Stimulated activated CD8-positive, alpha-beta memory T cell treated with anti-CD3 and anti-CD28 coated beads, Interleukin-12 subunit alpha, Interleukin-12 subunit beta, amount 100 ng/mL, for 1 hour (primary cell): ENCODE measurements at regions not wholly inside any gene's neighbourhood (a gene's known extent, or its start where the extent isn't known, plus 50 kb on each side); places are given as distances from the start of the nearest gene placed in this dataset.
"Not testable (repeated sequence)": the region's sequence is repeated elsewhere in the genome, so short reads cannot be mapped to it uniquely, and the experiment has no call there.

ENCODE experiments used
- DNase-seq: peaks from one replicate; pipeline ENCODE4 v3.0.0-alpha.2; 2020; ENCODE audit warnings: low read depth

DNA sequence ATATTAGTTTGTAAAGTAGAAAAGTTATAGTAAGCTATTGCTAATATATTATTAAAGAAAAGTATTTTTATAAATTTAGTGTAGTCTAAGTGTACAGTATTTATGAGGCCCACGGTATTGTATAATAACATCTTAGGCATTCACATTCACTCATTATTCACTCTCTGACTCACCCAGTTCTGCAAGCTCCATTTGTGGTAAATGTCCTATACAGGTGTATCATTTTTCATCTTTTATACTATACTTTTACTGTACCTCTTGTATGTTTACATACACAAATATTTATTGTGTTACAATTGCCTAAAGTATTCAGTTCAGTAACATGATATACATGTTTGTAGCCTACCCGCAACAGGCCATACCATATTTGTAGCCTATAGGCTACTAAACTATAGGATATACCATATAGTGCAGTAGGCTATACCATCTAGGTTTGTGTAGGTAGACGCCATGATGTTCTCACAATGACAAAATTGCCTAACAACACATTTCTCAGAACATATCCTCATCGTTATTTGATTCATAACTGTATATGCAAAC, 246.8 kb upstream of the ALCAM start:
- DNase-seq = no peak

DNA sequence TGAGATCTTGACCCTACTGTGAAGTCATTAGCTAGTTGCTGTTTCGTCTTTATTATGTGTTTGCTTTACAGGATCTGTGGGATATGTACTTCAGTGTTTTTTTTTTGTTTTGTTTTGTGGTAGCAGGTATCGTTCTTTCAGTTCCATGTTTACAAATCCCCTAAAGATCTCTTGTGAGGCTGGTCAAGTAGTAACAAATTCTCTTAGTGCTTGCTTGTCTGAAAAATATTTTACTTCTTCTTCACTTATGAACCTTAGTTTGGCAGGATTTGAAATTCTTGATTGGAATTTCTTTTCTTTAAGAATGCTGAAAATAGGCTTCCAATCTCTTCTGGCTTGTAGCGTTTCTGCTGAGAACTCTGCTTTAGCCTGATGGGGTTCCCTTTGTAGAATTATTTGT, 235.8 kb upstream of the ALCAM start:
- no peak for DNase-seq

- DNase-seq = no peak
Measured at GRCh38 chr3:105137911-105138310, 228.8 kb upstream of the ALCAM start.

DNA sequence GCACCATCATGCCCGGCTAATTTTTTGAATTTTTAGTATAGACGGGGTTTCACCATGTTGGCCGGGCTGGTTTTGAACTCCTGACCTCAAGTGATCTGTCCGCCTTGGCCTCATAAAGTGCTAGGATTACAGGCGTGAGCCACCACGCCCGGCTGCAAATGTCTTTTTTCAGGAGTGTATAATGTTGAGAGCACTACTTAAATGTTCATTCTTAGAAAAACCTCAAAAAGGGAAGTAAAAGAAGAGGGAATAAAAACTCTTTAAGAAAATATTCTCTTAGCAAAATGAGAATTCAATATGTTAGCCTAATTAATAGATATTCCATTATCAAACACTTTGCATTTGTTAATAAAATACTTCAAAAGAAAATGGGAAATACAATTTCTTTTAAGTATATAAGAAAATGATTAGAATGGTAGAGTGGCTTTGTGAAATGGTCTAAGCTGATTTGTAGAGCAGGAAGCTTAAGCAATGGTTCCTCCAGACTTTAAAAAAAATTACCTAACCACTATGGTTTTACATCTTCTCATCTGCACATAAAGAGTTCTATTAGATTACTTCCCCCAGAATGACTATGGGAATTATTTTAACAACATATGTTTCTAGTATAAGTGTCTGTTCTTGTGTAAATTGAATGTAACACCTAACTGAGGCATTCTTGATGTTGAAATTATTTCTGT, 226.7 kb upstream of the ALCAM start:
- DNase-seq = no peak

- no peak for DNase-seq
Measured at GRCh38 chr3:105140899-105141367, 225.8 kb upstream of the ALCAM start.

DNA sequence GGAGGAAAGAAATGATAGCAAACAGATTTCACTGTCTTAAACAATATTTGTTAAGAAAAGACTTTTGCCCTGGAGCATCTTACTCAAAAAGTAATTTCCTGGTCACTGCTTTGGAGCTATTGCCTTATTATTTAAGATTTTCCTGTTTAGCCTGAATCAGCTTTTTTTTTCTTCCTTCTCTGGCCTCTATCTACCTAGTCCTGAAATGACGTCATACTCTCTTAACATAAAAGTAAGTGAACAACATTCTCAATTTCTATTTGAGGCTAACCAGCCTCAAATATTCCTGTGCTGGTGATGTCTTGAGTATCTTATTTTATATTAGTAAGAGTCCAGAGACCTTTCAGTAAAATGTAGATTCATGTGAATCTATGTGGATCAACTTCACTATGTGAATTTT, 221.9 kb upstream of the ALCAM start:
- no peak for DNase-seq

DNA sequence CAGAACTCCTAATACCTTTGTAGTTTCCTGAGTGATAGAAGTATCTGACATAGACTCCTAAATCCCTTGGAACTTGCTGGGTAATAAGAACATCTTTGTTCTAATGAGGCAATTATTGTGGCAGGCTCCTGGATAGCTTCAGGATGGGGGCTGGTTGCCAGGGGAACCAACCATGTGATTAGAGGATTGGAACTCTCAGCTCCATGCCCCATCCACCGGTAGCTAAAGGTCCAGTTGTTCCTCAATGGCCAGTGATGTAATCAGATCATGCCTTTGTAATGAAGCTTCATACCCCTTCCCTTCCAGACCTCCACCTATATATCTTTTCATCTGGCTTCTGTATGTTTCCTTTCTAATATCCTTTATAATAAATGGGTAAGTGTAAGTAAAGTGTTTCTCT, 221.2 kb upstream of the ALCAM start:
- no peak for DNase-seq

DNA sequence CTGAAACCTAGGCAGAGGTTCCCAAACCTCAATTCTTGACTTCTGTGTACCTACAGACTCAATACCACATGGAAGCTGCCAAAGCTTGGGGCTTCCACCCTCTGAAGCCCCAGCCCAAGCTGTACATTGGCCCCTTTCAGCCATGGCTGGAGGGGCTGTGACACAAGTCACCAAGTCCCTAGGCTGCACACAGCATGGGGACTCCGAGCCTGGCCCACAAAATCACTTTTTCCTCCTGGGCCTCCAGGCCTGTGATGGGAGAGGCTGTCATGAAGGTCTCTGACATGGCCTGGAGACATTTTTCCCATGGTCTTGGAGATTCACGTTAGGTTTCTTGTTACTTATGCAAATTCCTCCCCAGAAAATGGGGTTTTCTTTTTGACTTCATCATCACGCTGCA, 217.5 kb upstream of the ALCAM start:
- not testable (repeated sequence) for DNase-seq

GRCh38 chr3:105152987-105153386, 213.7 kb upstream of the ALCAM start:
- no peak for DNase-seq

GRCh38 chr3:105154692-105155091, 212.0 kb upstream of the ALCAM start:
- DNase-seq = no peak

- no peak for DNase-seq
Measured at GRCh38 chr3:105157067-105157765, 209.5 kb upstream of the ALCAM start.

DNA sequence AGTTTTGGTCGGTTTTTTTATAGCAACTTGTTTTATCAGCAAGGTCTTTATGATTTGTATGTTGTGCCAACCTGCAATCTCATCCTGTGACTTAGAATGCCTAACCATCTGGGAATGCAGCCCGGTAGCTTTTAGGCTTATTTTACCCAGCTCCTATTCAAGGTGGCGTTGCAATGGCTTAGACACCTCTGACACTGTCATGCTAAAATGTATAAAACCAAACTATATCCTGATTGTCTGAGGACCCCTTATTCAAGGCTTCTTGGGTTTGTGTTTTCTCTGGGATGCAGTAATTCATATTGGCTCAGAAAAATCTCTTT, 209.0 kb upstream of the ALCAM start:
- no peak for DNase-seq

DNA sequence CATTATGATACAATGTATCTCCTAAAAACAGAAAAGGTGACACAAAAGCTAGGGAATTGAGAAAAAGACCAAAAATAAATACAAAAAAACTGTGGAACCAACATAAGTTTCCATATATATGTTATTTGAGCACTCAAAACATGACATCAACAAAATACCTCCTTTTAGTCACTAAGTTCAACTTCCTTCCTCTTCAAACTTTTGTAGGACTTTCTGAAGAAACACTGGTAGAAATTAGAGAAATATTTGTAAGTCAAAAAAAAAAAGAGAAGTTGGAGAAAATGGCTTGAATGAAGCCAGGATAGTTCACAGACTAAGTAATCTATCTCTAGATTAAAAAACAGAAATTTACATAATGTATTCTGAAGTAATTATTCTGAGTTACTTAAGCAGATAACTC, 208.4 kb upstream of the ALCAM start:
- no peak for DNase-seq

GRCh38 chr3:105162448-105162847, 204.3 kb upstream of the ALCAM start:
- DNase-seq = no peak

DNA sequence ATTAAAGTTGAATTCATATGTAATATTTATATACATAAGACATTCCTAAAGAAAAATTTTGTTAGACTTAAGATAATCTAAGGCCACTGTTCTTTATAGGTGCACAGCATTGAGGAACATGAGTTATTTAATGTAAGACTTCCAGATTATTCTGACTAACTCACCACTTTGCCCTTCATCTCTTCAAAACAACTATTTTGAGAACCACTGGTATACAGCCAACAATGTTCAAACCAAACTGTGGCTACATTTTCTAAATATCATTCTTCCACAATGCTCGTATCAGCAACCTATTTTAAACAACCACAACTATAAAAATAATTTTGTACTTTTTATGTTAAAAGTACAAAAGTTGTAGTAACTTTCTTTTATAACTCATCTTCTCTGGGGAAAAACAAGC, 199.8 kb upstream of the ALCAM start:
- no peak for DNase-seq

DNA sequence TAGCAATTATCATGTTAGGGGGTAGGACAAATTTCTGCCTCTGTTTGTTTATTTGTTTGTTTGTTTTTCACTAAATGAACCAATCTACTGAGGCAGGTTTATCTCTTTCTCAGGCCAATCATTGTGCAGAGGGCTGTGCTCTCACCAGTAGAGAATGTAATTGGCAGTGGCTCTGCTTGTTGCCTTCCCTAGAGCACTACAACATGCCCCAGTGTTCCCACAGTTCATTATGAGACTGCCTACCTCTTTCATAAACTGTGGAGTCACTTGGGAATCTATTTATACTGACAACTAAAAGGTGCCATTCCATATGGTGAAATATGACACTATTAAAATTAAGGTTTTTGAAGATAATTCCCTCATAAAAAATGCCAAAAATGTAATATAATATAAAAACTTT, 196.3 kb upstream of the ALCAM start:
- no peak for DNase-seq

GRCh38 chr3:105174017-105174615, 192.6 kb upstream of the ALCAM start:
- DNase-seq = no peak

- DNase-seq = no peak
Measured at GRCh38 chr3:105177576-105177975, 189.1 kb upstream of the ALCAM start.

DNA sequence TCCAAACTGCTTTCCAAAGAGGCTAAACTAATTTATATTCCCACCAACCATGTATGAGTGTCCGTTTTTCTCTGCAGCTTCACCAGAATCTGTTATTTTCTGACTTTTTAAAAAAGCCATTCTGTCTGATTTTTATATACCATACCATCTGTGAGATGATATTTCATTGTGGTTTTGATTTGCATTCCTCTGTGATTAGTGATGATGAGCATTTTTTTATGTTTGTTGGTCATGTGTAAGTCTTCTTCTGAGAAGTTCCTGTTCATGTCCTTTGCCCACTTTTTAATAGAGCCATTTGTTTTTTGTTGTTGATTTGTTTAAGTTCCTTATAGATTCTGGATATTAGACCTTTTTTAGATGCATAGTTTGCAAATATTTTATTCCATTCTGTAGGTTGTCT, 179.4 kb upstream of the ALCAM start:
- no peak for DNase-seq

DNA sequence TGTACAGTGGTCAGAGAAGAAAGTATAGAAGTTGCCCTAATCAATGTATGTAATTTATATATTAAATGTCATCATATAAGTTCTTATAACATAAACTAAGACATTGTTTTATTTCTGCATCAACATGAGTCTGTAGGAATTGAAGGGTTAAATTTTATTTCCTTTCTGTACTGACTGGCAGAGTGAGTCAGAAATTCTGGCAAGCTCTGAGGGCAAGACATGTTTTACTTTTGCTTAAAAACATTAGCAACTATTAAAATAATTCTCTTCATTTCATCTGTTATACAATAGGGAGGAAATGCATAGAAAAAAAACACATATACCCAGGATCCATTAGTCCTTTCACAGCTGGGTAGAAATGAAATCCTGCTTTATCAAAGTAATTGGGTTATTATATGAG, 171.4 kb upstream of the ALCAM start:
- DNase-seq = no peak

DNA sequence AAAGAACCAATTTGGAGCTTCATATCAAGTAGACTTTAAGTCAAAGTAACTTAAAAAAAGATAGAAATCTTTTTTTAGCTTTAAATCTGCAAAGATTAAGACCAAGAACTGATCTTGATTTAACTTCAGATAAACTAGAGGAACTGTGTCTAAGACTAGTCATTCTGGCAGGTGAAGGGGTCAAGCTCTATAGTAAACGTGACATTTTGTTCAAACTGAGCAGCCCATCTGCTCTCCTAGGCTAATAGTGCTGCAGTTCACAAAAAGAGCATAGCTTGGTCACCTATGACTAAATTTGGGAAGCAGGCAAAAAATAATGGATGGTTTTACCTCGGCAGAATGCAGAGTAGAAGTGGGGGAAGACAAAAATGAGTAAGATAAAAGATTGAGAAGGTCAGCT, 168.8 kb upstream of the ALCAM start:
- DNase-seq = no peak

DNA sequence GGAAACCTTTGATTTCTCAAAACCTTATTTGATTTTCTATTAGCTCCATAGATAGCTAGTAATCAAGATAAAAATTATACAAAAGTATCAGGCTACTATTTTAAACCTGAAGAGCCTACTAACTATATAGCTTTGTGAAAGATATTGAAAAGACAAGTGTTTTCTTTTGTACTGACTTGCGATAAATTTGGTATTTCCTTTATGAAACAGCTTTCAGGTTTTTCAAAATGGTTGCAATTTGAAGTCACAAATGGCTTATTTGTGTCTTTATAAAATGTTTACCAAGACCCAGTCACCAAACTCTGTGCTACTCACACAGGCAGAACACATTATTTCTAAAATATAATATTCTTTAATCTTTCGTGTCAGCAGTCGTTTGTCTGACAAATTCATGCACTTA, 167.5 kb upstream of the ALCAM start:
- no peak for DNase-seq

DNA sequence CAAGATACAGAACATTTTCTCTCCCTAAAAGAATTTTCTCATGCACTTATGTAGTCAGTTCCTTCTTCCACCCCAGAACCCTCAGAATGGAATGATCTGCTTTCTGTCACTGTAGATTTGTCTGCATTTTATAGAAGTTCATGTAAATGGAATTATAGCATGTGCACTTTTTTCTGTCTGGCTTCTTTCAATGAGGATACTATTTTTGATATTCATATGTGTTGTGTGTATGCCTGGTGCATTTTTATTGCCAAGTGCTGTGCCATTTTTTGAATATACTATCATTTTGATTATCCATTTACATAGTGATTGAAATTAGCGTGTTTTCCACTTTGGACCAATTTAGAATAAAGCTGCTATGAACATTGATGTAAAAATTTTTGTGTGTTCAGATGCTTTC, 156.6 kb upstream of the ALCAM start:
- no peak for DNase-seq
